ENCODE measurements at regions not wholly inside any gene's neighbourhood (a gene's known extent, or its start where the extent isn't known, plus 50 kb on each side); places are given as distances from the start of the nearest gene placed in this dataset.
"Not testable (repeated sequence)": the region's sequence is repeated elsewhere in the genome, so short reads cannot be mapped to it uniquely, and the experiment has no call there.

- DNase-seq: no peak
Measured at GRCh38 chr11:24413391-24413790, 83.5 kb upstream of the LUZP2 start.

GRCh38 chr11:24415955-24416636 lies 80.8 kb upstream of the LUZP2 start:
- DNase-seq: not testable (repeated sequence)

GRCh38 chr11:24421766-24422165 lies 75.1 kb upstream of the LUZP2 start:
- no peak for DNase-seq

- DNase-seq: no peak
Measured at GRCh38 chr11:24422376-24422775, 74.5 kb upstream of the LUZP2 start.

DNA sequence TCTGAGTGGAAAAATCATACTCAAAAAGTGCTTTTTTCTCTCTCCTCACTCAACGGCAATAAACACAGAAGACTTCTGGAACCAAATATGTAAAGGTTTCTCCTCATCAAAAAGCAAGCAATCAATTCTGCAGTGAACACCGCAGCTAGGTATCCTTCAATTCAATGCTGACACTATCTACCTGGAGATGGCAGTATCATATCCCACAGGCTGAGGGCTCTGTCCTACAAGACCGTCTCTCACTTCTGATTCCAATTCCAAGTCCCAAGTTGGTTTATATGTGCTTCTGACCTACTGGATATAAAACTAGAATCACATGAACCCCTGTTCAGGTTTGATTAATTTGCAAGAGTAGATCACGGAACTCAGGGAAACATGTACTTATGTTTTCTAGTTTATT lies 59.7 kb upstream of the LUZP2 start:
- DNase-seq: no peak

All from amniotic stem cell (primary cell).